ENCODE measurements at regions not wholly inside any gene's neighbourhood (a gene's known extent, or its start where the extent isn't known, plus 50 kb on each side); places are given as distances from the start of the nearest gene placed in this dataset.
"Not testable (repeated sequence)": the region's sequence is repeated elsewhere in the genome, so short reads cannot be mapped to it uniquely, and the experiment has no call there.

GRCh38 chr2:234251326-234252271, 201.1 kb downstream of the SPP2 start:
- DNase-seq (ENCODE audit: low read depth in 2 of 3, low spot score in 2 of 3): no peak

- DNase-seq (ENCODE audit: low read depth in 2 of 3, low spot score in 2 of 3): no peak
These were observed 200.4 kb downstream of the SPP2 start for GRCh38 chr2:234250926-234251325.

GRCh38 chr2:234249873-234250272, 199.4 kb downstream of the SPP2 start:
- no peak for DNase-seq (ENCODE audit: low read depth in 2 of 3, low spot score in 2 of 3)

- no peak for DNase-seq (ENCODE audit: low read depth in 2 of 3, low spot score in 2 of 3)
These were observed 198.7 kb downstream of the SPP2 start for GRCh38 chr2:234249034-234249735.

GRCh38 chr2:234248213-234248710, 197.8 kb downstream of the SPP2 start:
- not testable (repeated sequence) for DNase-seq (ENCODE audit: low read depth in 2 of 3, low spot score in 2 of 3)

GRCh38 chr2:234247453-234248180, 197.1 kb downstream of the SPP2 start:
- no peak for DNase-seq (ENCODE audit: low read depth in 2 of 3, low spot score in 2 of 3)

GRCh38 chr2:234245945-234246344, 195.4 kb downstream of the SPP2 start:
- no peak for DNase-seq (ENCODE audit: low read depth in 2 of 3, low spot score in 2 of 3)

- DNase-seq (ENCODE audit: low read depth in 2 of 3, low spot score in 2 of 3): no peak
These were observed 193.5 kb downstream of the SPP2 start for GRCh38 chr2:234243871-234244565.

- no peak for DNase-seq (ENCODE audit: low read depth in 2 of 3, low spot score in 2 of 3)
These were observed 191.9 kb downstream of the SPP2 start for GRCh38 chr2:234242459-234242836.

GRCh38 chr2:234241656-234242458, 191.4 kb downstream of the SPP2 start:
- no peak for DNase-seq (ENCODE audit: low read depth in 2 of 3, low spot score in 2 of 3)

GRCh38 chr2:234240917-234241316, 190.4 kb downstream of the SPP2 start:
- DNase-seq (ENCODE audit: low read depth in 2 of 3, low spot score in 2 of 3): no peak

- no peak for DNase-seq (ENCODE audit: low read depth in 2 of 3, low spot score in 2 of 3)
These were observed 184.7 kb downstream of the SPP2 start for GRCh38 chr2:234235191-234235590.

- DNase-seq (ENCODE audit: low read depth in 2 of 3, low spot score in 2 of 3): no peak
These were observed 181.0 kb downstream of the SPP2 start for GRCh38 chr2:234231460-234231859.

GRCh38 chr2:234219046-234219310, 168.5 kb downstream of the SPP2 start:
- DNase-seq (ENCODE audit: low read depth in 2 of 3, low spot score in 2 of 3): no peak

- no peak for DNase-seq (ENCODE audit: low read depth in 2 of 3, low spot score in 2 of 3)
These were observed 168.0 kb downstream of the SPP2 start for GRCh38 chr2:234218266-234219045.

GRCh38 chr2:234212534-234212933, 162.0 kb downstream of the SPP2 start:
- DNase-seq (ENCODE audit: low read depth in 2 of 3, low spot score in 2 of 3): no peak

- DNase-seq (ENCODE audit: low read depth in 2 of 3, low spot score in 2 of 3): no peak
These were observed 161.3 kb downstream of the SPP2 start for GRCh38 chr2:234211797-234212196.

GRCh38 chr2:234206738-234207137, 156.2 kb downstream of the SPP2 start:
- no peak for DNase-seq (ENCODE audit: low read depth in 2 of 3, low spot score in 2 of 3)

- DNase-seq (ENCODE audit: low read depth in 2 of 3, low spot score in 2 of 3): no peak
These were observed 154.0 kb downstream of the SPP2 start for GRCh38 chr2:234204480-234204879.
